ENCODE measurements at regions not wholly inside any gene's neighbourhood (a gene's known extent, or its start where the extent isn't known, plus 50 kb on each side); places are given as distances from the start of the nearest gene placed in this dataset.

DNA sequence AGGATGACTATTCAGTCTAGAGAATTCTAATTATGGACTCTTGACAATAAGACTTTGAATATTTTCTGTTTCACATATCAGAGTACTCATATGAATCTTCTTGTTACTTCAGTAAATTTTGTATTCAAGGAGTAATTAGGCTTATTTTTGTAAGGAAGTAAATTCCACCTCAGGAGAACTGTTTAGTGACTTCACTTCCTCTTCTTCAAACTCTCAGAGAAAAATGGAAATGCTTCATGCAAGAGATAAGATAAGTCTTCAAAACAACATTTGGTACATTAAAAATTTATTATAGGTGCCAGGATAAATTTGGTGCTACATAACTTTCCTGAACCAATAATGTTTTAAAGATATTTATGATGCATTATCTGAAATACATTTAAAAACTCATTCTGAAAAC lies 1421.9 kb downstream of the PCDH7 start:
- Histone ChIP-seq H3K9me3 (ENCODE audit: low read depth, low read length, poor library complexity, severe bottlenecking) (no peaks in the 10 kb centered on the region), H3K36me3 (ENCODE audit: insufficient read depth, low read length, poor library complexity, severe bottlenecking) (no peaks in the 10 kb centered on the region), H3K4me1 (ENCODE audit: insufficient read depth, low read length, poor library complexity, severe bottlenecking) (peaks cover 17% of the 10 kb centered on the region), H3K4me3 (ENCODE audit: low read depth, low read length, poor library complexity, severe bottlenecking) (no peak overlapping the region), H3K27ac (ENCODE audit: low read depth, low read length, poor library complexity, severe bottlenecking) (no peak overlapping the region), H3K27me3 (replicated peaks; ENCODE audit: insufficient read depth, low read depth, low read length, poor library complexity) (no peaks in the 10 kb centered on the region)
- intact Hi-C loops (cut with micrococcal nuclease; ENCODE audit: unreplicated experiment) = loop anchor here (10.0 kb wide), 1 partner anchor 283 kb away; no protein-coding TSS in a partner anchor
- POLR2A ChIA-PET (ENCODE audit: low non-redundant PET) = no interaction called here
- TF ChIP-seq, protein P1, sequence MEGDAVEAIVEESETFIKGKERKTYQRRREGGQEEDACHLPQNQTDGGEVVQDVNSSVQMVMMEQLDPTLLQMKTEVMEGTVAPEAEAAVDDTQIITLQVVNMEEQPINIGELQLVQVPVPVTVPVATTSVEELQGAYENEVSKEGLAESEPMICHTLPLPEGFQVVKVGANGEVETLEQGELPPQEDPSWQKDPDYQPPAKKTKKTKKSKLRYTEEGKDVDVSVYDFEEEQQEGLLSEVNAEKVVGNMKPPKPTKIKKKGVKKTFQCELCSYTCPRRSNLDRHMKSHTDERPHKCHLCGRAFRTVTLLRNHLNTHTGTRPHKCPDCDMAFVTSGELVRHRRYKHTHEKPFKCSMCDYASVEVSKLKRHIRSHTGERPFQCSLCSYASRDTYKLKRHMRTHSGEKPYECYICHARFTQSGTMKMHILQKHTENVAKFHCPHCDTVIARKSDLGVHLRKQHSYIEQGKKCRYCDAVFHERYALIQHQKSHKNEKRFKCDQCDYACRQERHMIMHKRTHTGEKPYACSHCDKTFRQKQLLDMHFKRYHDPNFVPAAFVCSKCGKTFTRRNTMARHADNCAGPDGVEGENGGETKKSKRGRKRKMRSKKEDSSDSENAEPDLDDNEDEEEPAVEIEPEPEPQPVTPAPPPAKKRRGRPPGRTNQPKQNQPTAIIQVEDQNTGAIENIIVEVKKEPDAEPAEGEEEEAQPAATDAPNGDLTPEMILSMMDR (conservative IDR thresholded peaks at IDR 0.05; ENCODE audit: low read depth, low read length) = no peak
- no peak for TF ChIP-seq EZH2 (IDR thresholded peaks at IDR 0.05; ENCODE audit: borderline replicate concordance, low read depth, low read length, poor library complexity, severe bottlenecking)
- BruUV-seq (replicated peaks) = no TSS peak
- CTCF ChIA-PET = no interaction called here
- no peak for DNase-seq (ENCODE audit: low spot score)

DNA sequence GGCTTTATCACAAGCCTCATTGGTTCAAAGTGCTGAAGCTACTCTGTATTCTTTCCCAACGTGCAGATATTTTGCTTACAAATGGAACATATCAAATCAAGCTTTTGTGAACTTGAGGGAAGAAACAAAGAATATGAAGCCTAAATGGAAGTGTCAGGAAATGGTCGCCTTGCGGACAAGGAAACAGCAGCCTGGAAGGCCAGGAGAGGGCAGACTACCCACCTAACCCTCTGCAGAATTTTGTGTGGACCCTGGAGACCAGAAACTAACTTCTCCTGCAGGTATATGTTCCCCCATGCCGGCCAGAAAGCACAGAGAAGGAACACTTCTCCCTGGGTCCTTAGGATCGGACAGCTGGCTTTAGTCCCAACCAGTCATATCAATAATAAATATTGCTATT lies 1425.8 kb downstream of the PCDH7 start:
- ChIA-PET POLR2A (ENCODE audit: low non-redundant PET) (no interaction called here), CTCF (no interaction called here)
- Histone ChIP-seq H3K4me1 (ENCODE audit: insufficient read depth, low read length, poor library complexity, severe bottlenecking) (peaks cover 23% of the 10 kb centered on the region), H3K27me3 (replicated peaks; ENCODE audit: insufficient read depth, low read depth, low read length, poor library complexity) (no peaks in the 10 kb centered on the region), H3K36me3 (ENCODE audit: insufficient read depth, low read length, poor library complexity, severe bottlenecking) (no peaks in the 10 kb centered on the region), H3K4me3 (ENCODE audit: low read depth, low read length, poor library complexity, severe bottlenecking) (no peak overlapping the region), H3K9me3 (ENCODE audit: low read depth, low read length, poor library complexity, severe bottlenecking) (no peaks in the 10 kb centered on the region), H3K27ac (ENCODE audit: low read depth, low read length, poor library complexity, severe bottlenecking) (no peak overlapping the region)
- no TSS peak for BruUV-seq (replicated peaks)
- intact Hi-C loops (cut with micrococcal nuclease; ENCODE audit: unreplicated experiment) = loop anchor here (10.0 kb wide), 1 partner anchor 279 kb away; no protein-coding TSS in a partner anchor
- DNase-seq (ENCODE audit: low spot score) = no peak
- TF ChIP-seq, protein P1 (conservative IDR thresholded peaks at IDR 0.05; ENCODE audit: low read depth, low read length) = 0 out of 2 replicates have a peak, but pooled peaks have one; percentile 8
- no peak for TF ChIP-seq EZH2 (IDR thresholded peaks at IDR 0.05; ENCODE audit: borderline replicate concordance, low read depth, low read length, poor library complexity, severe bottlenecking)

DNA sequence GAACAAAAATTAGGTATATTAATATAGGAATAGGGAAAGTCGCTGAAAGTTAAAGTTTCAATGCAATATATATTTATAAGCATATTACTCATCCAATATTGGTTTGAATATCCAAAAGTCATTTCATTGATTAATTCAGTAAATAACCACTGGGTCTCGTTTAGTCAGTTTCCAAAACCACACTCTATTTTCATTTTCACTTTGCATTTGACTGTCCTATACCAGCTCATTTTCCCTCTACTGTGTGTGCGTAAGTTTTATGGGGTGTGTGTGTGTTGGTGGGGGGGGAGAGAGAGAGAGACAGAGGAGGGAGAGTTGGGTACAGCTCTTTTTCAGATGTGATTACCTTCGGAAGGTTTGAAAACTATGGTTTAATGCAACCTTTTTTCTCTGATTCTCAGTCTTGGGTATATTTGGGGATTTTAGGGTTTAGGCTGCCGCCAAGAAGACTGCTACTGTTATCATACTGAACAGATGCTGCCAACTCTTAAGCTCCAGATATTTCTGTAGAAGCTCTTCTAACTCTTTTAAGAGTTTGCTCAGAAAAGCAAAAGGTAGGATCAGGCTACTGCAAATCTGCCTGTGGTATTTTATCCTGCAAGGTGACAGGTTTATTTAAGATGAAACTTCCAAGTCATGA lies 1427.4 kb downstream of the PCDH7 start:
- Histone ChIP-seq H3K4me1 (ENCODE audit: insufficient read depth, low read length, poor library complexity, severe bottlenecking) (peaks cover 13% of the 10 kb centered on the region), H3K36me3 (ENCODE audit: insufficient read depth, low read length, poor library complexity, severe bottlenecking) (no peaks in the 10 kb centered on the region), H3K9me3 (ENCODE audit: low read depth, low read length, poor library complexity, severe bottlenecking) (no peaks in the 10 kb centered on the region), H3K4me3 (ENCODE audit: low read depth, low read length, poor library complexity, severe bottlenecking) (no peak overlapping the region), H3K27me3 (replicated peaks; ENCODE audit: insufficient read depth, low read depth, low read length, poor library complexity) (no peaks in the 10 kb centered on the region), H3K27ac (ENCODE audit: low read depth, low read length, poor library complexity, severe bottlenecking) (no peak overlapping the region)
- DNase-seq (ENCODE audit: low spot score) = no peak
- no TSS peak for BruUV-seq (replicated peaks)
- intact Hi-C loops (cut with micrococcal nuclease; ENCODE audit: unreplicated experiment) = loop anchor here (10.0 kb wide), 1 partner anchor 277 kb away; no protein-coding TSS in a partner anchor
- ChIA-PET CTCF (no interaction called here), POLR2A (ENCODE audit: low non-redundant PET) (interaction anchor here (0.6 kb wide), 1 partner anchor 573 kb away, joined by 4 read pairs; no protein-coding TSS in a partner anchor)
- TF ChIP-seq, protein P1 (conservative IDR thresholded peaks at IDR 0.05; ENCODE audit: low read depth, low read length) = no peak
- no peak for TF ChIP-seq EZH2 (IDR thresholded peaks at IDR 0.05; ENCODE audit: borderline replicate concordance, low read depth, low read length, poor library complexity, severe bottlenecking)
